ENCODE measurements at regions not wholly inside any gene's neighbourhood (a gene's known extent, or its start where the extent isn't known, plus 50 kb on each side); places are given as distances from the start of the nearest gene placed in this dataset.

DNA sequence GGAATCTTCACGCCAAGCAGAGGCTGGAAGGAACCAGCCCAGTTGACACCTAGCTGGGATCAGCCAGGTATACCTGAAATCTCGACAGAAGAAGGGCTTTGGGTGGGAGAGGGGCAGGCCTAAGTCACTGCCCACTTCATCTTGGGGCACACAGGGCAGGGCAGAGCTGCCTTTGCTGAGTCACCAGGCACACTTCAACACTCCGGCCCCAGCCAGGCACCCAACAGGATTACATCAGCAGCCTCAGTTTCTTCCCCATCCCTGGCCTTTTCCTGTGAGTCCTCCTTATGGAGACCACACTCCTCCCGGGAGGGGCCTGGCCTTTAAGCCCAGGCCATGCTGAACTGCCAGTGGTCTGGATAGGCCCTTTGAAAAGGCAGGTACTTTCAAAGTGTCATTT lies 201.7 kb upstream of the HS6ST1 start:
- H3K4me3 ChIP-seq (ENCODE audit: low read depth, low read length) = no peak overlapping the region
- DNase-seq (ENCODE audit: low read depth) = no peak
- TF ChIP-seq, protein P1, sequence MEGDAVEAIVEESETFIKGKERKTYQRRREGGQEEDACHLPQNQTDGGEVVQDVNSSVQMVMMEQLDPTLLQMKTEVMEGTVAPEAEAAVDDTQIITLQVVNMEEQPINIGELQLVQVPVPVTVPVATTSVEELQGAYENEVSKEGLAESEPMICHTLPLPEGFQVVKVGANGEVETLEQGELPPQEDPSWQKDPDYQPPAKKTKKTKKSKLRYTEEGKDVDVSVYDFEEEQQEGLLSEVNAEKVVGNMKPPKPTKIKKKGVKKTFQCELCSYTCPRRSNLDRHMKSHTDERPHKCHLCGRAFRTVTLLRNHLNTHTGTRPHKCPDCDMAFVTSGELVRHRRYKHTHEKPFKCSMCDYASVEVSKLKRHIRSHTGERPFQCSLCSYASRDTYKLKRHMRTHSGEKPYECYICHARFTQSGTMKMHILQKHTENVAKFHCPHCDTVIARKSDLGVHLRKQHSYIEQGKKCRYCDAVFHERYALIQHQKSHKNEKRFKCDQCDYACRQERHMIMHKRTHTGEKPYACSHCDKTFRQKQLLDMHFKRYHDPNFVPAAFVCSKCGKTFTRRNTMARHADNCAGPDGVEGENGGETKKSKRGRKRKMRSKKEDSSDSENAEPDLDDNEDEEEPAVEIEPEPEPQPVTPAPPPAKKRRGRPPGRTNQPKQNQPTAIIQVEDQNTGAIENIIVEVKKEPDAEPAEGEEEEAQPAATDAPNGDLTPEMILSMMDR (IDR thresholded peaks at IDR 0.05; ENCODE audit: control insufficient read depth, extremely low read depth, insufficient read depth) = no peak

DNA sequence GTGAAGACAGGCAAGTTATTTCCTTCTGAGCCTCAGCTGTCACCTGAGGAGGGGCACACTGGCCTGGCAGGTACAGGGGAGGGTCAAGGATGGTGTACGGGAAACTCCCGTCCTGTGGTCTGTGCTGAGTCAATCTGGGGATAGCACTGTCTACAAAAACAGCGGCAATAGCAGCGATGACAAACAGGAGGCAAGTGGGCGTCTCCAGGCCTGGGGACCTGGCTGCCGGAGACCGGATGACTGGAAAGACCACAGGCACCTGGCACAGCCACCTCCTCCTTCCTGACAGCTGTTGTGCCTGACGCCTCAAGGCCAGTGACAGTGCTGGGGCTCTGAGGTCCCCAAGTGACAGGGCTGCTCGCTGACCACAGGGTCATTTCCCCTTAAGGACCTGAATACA lies 202.1 kb upstream of the HS6ST1 start:
- TF ChIP-seq, protein P1 (IDR thresholded peaks at IDR 0.05; ENCODE audit: control insufficient read depth, extremely low read depth, insufficient read depth) = no peak
- DNase-seq (ENCODE audit: low read depth) = no peak
- H3K4me3 ChIP-seq (ENCODE audit: low read depth, low read length) = no peak overlapping the region

DNA sequence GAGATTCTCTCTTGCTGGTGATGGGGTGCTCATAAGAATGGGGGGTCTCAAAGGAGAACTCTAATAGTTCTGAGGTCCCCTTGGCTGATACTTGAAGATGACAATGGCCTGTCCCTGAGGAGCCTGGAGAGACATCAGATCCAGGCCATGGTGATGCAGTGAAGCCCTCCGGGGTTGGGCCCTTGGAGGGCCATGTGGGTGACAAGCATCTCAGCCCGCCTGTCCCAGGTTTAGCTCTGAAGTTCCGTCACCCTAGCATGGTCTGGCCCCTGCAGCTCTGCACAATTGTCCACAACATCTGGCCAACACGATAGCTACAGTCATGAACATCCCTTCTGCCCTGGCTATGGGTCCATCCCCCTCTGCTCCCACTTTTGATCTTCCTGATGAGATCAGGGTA lies 202.8 kb upstream of the HS6ST1 start:
- H3K4me3 ChIP-seq (ENCODE audit: low read depth, low read length) = no peak overlapping the region
- TF ChIP-seq, protein P1 (IDR thresholded peaks at IDR 0.05; ENCODE audit: control insufficient read depth, extremely low read depth, insufficient read depth) = no peak
- DNase-seq (ENCODE audit: low read depth) = no peak

DNA sequence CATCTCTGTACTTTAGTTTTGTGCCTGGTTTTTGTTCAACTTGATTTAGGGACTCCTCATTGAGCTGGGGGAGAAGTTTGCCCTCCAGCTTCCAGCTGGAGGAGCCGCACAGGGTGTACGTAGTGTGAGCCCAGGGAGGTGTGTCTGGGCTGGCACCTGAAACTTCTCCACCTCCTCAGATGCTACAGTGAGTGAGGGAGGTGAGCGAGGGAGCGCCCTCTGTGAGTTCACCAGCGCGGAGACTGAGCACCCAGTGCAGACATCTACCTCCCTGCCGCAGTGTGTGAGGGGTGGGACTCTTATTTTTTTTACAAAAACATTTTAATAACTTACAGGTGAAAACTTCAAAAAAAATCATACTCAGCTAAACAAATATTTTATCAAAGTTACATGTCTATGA lies 204.2 kb upstream of the HS6ST1 start:
- no peak overlapping the region for H3K4me3 ChIP-seq (ENCODE audit: low read depth, low read length)
- DNase-seq (ENCODE audit: low read depth) = no peak
- TF ChIP-seq, protein P1 (IDR thresholded peaks at IDR 0.05; ENCODE audit: control insufficient read depth, extremely low read depth, insufficient read depth) = no peak

DNA sequence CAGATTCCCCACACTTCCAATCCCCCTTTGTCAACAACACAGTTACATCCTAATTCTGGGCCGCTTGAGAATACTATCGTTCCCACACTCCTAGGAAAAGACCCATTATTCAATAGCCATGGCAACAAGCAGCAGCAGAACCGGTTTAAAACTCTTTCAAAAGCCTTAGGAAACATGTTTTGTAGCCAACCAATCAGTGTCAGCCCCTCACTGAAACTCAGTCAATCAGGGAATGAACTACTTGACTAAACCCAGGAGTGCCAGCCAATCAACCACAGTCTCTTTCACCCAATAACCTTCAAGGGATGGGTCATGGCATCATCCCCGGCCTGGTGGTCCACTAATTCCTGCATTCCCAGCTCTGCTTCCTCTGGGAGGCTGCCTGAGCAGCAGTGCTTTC lies 204.8 kb upstream of the HS6ST1 start:
- no peak for DNase-seq (ENCODE audit: low read depth)
- TF ChIP-seq, protein P1 (IDR thresholded peaks at IDR 0.05; ENCODE audit: control insufficient read depth, extremely low read depth, insufficient read depth) = no peak
- no peak overlapping the region for H3K4me3 ChIP-seq (ENCODE audit: low read depth, low read length)

DNA sequence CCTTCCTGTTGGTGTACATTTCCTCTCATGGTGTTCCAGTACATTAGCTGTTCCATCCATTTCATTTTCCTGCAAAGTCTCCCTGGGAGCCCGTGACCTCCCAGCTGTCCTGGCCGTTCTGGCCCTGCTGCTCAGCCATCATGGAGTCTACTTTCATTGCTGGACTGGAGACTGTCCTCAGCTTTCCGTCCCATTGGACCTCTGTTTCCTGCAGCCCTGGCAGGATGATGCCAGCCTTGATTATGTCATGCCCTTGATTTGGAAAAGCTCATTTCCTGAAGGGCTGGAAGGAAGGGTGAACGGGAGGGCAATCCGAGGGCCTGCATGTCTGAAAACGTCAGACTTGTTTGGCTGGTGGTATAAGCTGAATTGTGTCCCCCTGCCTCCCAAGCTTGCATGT lies 205.5 kb upstream of the HS6ST1 start:
- H3K4me3 ChIP-seq (ENCODE audit: low read depth, low read length) = no peak overlapping the region
- TF ChIP-seq, protein P1 (IDR thresholded peaks at IDR 0.05; ENCODE audit: control insufficient read depth, extremely low read depth, insufficient read depth) = no peak
- DNase-seq (ENCODE audit: low read depth) = no peak

DNA sequence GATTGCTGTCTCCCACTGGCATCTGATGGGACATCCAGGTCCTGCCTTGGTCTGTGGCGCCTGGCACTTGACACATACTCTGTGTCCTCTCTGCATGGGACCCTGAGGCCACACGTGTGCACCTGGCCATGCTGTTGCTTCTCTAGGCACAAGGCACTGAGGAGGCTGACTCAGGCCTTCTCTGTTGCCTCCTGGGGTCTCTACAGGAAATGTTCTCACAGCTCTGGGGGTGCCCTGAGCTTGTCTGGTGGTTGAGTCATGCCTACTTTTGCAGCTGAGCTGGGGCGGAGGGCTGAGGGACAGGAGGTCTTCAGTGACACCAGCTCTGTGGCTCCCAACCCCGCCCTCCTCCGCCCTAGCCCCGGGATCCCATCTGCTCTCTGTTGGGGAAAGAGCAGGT lies 207.0 kb upstream of the HS6ST1 start:
- TF ChIP-seq, protein P1 (IDR thresholded peaks at IDR 0.05; ENCODE audit: control insufficient read depth, extremely low read depth, insufficient read depth) = no peak
- H3K4me3 ChIP-seq (ENCODE audit: low read depth, low read length) = no peak overlapping the region
- no peak for DNase-seq (ENCODE audit: low read depth)

Measured in LNCaP clone FGC (cell line).